ENCODE measurements at regions not wholly inside any gene's neighbourhood (a gene's known extent, or its start where the extent isn't known, plus 50 kb on each side); places are given as distances from the start of the nearest gene placed in this dataset.

DNA sequence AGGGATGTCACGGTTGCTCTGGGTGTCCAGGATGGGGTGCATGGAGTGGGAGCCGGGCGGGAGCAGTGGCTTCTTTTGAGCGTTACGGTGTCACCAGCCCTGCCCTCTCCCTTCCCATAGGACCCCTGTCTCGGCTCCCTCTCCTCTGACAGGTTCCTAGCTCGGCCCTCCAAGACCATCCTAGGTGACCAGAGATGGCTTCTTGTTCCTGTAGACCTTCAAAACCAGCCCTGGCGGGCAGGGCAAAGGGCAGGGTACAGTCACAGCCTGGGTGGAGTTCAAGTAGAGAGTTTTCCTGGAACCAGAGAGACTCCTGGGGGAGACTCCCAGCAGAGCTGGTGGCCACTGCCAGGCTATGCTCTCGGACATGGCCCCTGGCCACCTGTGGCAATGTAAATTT, 345.6 kb upstream of the AJAP1 start:
- no peak overlapping the region for H3K4me3 ChIP-seq (ENCODE audit: low read length)
- DNase-seq (ENCODE audit: low read depth), result no peak
- TF ChIP-seq, protein P1, sequence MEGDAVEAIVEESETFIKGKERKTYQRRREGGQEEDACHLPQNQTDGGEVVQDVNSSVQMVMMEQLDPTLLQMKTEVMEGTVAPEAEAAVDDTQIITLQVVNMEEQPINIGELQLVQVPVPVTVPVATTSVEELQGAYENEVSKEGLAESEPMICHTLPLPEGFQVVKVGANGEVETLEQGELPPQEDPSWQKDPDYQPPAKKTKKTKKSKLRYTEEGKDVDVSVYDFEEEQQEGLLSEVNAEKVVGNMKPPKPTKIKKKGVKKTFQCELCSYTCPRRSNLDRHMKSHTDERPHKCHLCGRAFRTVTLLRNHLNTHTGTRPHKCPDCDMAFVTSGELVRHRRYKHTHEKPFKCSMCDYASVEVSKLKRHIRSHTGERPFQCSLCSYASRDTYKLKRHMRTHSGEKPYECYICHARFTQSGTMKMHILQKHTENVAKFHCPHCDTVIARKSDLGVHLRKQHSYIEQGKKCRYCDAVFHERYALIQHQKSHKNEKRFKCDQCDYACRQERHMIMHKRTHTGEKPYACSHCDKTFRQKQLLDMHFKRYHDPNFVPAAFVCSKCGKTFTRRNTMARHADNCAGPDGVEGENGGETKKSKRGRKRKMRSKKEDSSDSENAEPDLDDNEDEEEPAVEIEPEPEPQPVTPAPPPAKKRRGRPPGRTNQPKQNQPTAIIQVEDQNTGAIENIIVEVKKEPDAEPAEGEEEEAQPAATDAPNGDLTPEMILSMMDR (conservative IDR thresholded peaks at IDR 0.05; ENCODE audit: low read depth, low read length), result no peak

DNA sequence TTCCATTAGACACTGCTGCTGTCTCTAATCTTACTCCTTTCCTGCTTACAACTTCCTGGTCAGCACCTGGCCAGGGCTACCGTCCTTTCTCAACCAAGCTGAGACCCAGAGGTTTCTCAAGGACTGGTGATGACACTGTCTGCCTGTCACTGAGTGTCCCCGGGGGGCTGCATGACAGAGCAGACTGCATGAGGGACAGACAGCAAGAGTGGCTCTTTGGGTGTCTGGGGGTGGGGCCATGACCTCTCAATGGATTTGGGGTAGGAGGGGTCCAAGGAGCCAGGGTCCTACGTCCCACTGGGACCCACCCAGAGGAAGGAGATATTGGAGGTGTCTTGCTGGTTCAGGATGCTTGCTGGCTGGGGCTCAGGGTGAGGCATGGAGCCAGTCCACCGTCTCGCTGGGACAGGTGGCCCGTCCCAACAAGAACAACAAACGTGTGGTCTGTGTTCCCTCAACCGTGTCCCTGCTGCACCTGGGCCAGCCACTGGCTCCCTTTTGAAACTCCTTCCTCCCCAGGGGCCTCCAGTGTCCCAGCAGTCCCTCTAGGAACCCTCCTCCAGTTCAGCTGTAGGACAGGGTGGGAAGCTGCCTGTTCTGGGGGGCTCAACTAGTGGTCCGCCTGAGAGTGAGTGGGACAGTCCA, 344.6 kb upstream of the AJAP1 start:
- TF ChIP-seq, protein P1 (conservative IDR thresholded peaks at IDR 0.05; ENCODE audit: low read depth, low read length), result no peak
- no peak for DNase-seq (ENCODE audit: low read depth)
- no peak overlapping the region for H3K4me3 ChIP-seq (ENCODE audit: low read length)

DNA sequence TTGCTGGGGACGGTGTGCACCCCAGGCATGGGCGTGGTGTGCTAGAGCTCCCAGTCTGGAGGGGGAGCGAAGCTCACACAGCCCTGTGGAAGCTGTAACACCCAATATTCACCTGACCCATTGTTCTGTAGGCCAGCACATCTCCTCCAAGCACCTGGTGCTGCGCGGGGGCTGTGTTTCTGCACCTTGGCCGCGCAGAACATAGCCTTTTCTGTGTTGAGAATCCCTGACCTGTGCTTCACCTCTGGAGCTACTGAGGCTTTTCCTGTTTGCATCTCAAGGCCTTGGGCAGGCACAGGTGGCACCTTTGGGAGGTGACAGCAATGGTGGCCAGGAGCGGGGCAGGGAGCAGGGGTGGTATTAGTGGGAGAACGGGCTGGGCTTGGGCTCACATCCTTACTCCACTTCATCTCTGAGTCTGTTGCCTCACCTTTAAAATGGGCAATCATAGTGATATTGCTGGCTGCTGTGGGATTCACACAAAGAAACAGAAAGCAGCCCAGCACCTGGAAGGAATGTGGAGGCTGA, 343.9 kb upstream of the AJAP1 start:
- DNase-seq (ENCODE audit: low read depth), result no peak
- TF ChIP-seq, protein P1 (conservative IDR thresholded peaks at IDR 0.05; ENCODE audit: low read depth, low read length), result no peak
- H3K4me3 ChIP-seq (ENCODE audit: low read length), result no peak overlapping the region

GRCh38 chr1:4312024-4312423, 342.4 kb upstream of the AJAP1 start:
- no peak overlapping the region for H3K4me3 ChIP-seq (ENCODE audit: low read length)
- DNase-seq (ENCODE audit: low read depth), result no peak
- TF ChIP-seq, protein P1 (conservative IDR thresholded peaks at IDR 0.05; ENCODE audit: low read depth, low read length), result no peak

DNA sequence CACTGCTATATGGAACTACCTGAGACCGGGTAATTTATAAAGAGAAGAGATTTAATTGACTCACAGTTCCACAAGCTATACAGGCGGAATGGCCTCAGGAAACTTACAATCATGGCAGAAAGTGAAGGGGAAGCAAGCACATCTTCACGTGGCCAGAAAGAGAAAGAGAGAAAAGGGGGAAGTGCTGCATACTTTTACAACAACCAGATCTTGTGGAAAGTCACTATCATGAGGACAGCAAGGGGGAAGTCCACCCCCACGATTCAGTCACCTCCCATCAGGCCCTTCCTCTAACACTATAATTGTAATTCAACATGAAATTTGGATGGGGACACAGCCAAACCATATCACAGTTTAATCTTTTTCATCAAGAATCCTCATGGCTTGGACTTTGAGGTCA, 339.2 kb upstream of the AJAP1 start:
- H3K4me3 ChIP-seq (ENCODE audit: low read length), result no peak overlapping the region
- TF ChIP-seq, protein P1 (conservative IDR thresholded peaks at IDR 0.05; ENCODE audit: low read depth, low read length), result no peak
- DNase-seq (ENCODE audit: low read depth), result no peak

GRCh38 chr1:4317207-4317606, 337.2 kb upstream of the AJAP1 start:
- DNase-seq (ENCODE audit: low read depth), result no peak
- no peak overlapping the region for H3K4me3 ChIP-seq (ENCODE audit: low read length)
- TF ChIP-seq, protein P1 (conservative IDR thresholded peaks at IDR 0.05; ENCODE audit: low read depth, low read length), result no peak

DNA sequence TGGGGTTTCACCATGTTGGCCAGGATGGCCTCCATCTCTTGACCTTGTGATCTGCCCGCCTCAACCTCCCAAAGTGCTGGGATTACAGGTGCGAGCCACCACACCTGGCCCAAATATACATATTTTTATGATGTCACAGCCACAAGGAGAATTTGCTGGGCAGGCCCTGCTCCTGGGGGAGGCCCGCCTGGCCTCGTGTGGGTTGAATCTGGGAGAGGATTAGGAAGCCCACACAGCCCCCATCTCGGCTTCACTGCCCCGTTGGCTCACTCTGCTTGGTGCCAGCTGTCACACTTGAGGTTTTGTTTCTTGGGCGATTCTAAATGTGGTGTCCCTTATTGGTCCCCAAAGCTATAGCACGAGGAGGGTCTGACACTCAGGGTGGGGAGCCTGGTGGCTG, 335.7 kb upstream of the AJAP1 start:
- TF ChIP-seq, protein P1 (conservative IDR thresholded peaks at IDR 0.05; ENCODE audit: low read depth, low read length), result no peak
- H3K4me3 ChIP-seq (ENCODE audit: low read length), result no peak overlapping the region
- no peak for DNase-seq (ENCODE audit: low read depth)
